ENCODE measurements at regions not wholly inside any gene's neighbourhood (a gene's known extent, or its start where the extent isn't known, plus 50 kb on each side); places are given as distances from the start of the nearest gene placed in this dataset.

GRCh38 chr12:5217936-5218335 lies 174.3 kb downstream of the KCNA5 start:
- ChIA-PET CTCF (no interaction called here), POLR2A (no interaction called here)
- Histone ChIP-seq H3K4me3 (ENCODE audit: low read depth in 2 of 2, low read length in 1 of 2) (no peak overlapping the region), H3K9me2 (no peaks in the 10 kb centered on the region), H3K9ac (no peak overlapping the region), H2AFZ (ENCODE audit: low read depth) (no peak overlapping the region), H3K9me3 (no peaks in the 10 kb centered on the region), H3K4me2 (no peak overlapping the region), H3F3A (replicated peaks; ENCODE audit: insufficient read depth) (no peaks in the 10 kb centered on the region), H4K20me1 (ENCODE audit: insufficient read depth) (no peaks in the 10 kb centered on the region), H3K79me2 (ENCODE audit: insufficient read depth) (no peaks in the 10 kb centered on the region), H3K4me1 (ENCODE audit: control insufficient read depth in 1 of 2, insufficient read depth in 2 of 2, low read depth in 1 of 2, low read length in 1 of 2) (no peaks in the 10 kb centered on the region; a peak in 2 of 4 replicates), H3K36me3 (replicated peaks in 1 of 2; ENCODE audit: control insufficient read depth in 1 of 2, insufficient read depth in 2 of 2, low read length in 1 of 2) (no peaks in the 10 kb centered on the region), H3K27me3 (ENCODE audit: insufficient read depth) (no peaks in the 10 kb centered on the region), H3K27ac (ENCODE audit: low read depth in 2 of 2, low read length in 1 of 2) (no peak overlapping the region)
- 71% methylated on average over 6 of the region's 6 CpGs for WGBS (ENCODE audit: low lambda C conversion rate)
- no peak for DNase-seq
- TF ChIP-seq GABPA (IDR thresholded peaks at IDR 0.05; ENCODE audit: low read depth), result no peak

- H3K9ac ChIP-seq, result no peak overlapping the region
- no peaks in the 10 kb centered on the region for H3K27me3 ChIP-seq (ENCODE audit: insufficient read depth)
- no peaks in the 10 kb centered on the region for H3F3A ChIP-seq (replicated peaks; ENCODE audit: insufficient read depth)
- H3K79me2 ChIP-seq (ENCODE audit: insufficient read depth), result no peaks in the 10 kb centered on the region
- POLR2A ChIA-PET, result no interaction called here
- H4K20me1 ChIP-seq (ENCODE audit: insufficient read depth), result no peaks in the 10 kb centered on the region
- TF ChIP-seq IRF3 (IDR thresholded peaks at IDR 0.05; ENCODE audit: low read depth, low read length), result no peak
- no peak for TF ChIP-seq POLR2AphosphoS5 (IDR thresholded peaks at IDR 0.05; ENCODE audit: low read depth, low read length)
- TF ChIP-seq EP300 (IDR thresholded peaks at IDR 0.05; ENCODE audit: borderline replicate concordance in 1 of 2, low read depth in 1 of 2, low read length in 1 of 2), result no peak
- TF ChIP-seq MAX (IDR thresholded peaks at IDR 0.05; ENCODE audit: low read depth), result no peak
- no peak for TF ChIP-seq NRF1 (IDR thresholded peaks at IDR 0.05; ENCODE audit: low read depth, low read length)
- TF ChIP-seq SIN3A (IDR thresholded peaks at IDR 0.05; ENCODE audit: borderline replicate concordance, low read depth, low read length), result no peak
- TF ChIP-seq FOXM1 (IDR thresholded peaks at IDR 0.05; ENCODE audit: low read depth), result no peak
- no peak for TF ChIP-seq RCOR1 (IDR thresholded peaks at IDR 0.05; ENCODE audit: low read length)
- TF ChIP-seq CTCF (IDR thresholded peaks at IDR 0.05), result no peak
- no peak for TF ChIP-seq RXRA (IDR thresholded peaks at IDR 0.05; ENCODE audit: borderline replicate concordance, low read depth)
- no peak for TF ChIP-seq NFIC (IDR thresholded peaks at IDR 0.05; ENCODE audit: borderline replicate concordance)
- no peak for TF ChIP-seq RFX5 (IDR thresholded peaks at IDR 0.05; ENCODE audit: low read length)
- TF ChIP-seq GABPA (IDR thresholded peaks at IDR 0.05; ENCODE audit: low read depth), result no peak
- no peak for TF ChIP-seq CHD2 (IDR thresholded peaks at IDR 0.05; ENCODE audit: low read length, partially characterized antibody)
- no peak for TF ChIP-seq EZH2phosphoT487 (IDR thresholded peaks at IDR 0.05; ENCODE audit: borderline replicate concordance, low read depth)
- TF ChIP-seq SMC3 (IDR thresholded peaks at IDR 0.05; ENCODE audit: low read depth, low read length), result no peak
- no peak for TF ChIP-seq PBX3 (IDR thresholded peaks at IDR 0.05)
- no peak for TF ChIP-seq YY1 (IDR thresholded peaks at IDR 0.05; ENCODE audit: low read depth)
- no peaks in the 10 kb centered on the region for H3K36me3 ChIP-seq (replicated peaks in 1 of 2; ENCODE audit: control insufficient read depth in 1 of 2, insufficient read depth in 2 of 2, low read length in 1 of 2)
- H3K4me2 ChIP-seq, result no peak overlapping the region
- no peaks in the 10 kb centered on the region for H3K9me3 ChIP-seq
- 62% methylated on average over 3 of the region's 3 CpGs for WGBS (ENCODE audit: low lambda C conversion rate)
- peak; percentile 17 for DNase-seq
- no peak overlapping the region for H3K4me3 ChIP-seq (ENCODE audit: low read depth in 2 of 2, low read length in 1 of 2)
- H3K4me1 ChIP-seq (ENCODE audit: control insufficient read depth in 1 of 2, insufficient read depth in 2 of 2, low read depth in 1 of 2, low read length in 1 of 2), result no peaks in the 10 kb centered on the region; a peak in 2 of 4 replicates
- CTCF ChIA-PET, result no interaction called here
- H3K27ac ChIP-seq (ENCODE audit: low read depth in 2 of 2, low read length in 1 of 2), result no peak overlapping the region
- no peaks in the 10 kb centered on the region for H3K9me2 ChIP-seq
- H2AFZ ChIP-seq (ENCODE audit: low read depth), result no peak overlapping the region
Observed at GRCh38 chr12:5220099-5220498, 176.4 kb downstream of the KCNA5 start.
